ENCODE measurements at regions not wholly inside any gene's neighbourhood (a gene's known extent, or its start where the extent isn't known, plus 50 kb on each side); places are given as distances from the start of the nearest gene placed in this dataset.

DNA sequence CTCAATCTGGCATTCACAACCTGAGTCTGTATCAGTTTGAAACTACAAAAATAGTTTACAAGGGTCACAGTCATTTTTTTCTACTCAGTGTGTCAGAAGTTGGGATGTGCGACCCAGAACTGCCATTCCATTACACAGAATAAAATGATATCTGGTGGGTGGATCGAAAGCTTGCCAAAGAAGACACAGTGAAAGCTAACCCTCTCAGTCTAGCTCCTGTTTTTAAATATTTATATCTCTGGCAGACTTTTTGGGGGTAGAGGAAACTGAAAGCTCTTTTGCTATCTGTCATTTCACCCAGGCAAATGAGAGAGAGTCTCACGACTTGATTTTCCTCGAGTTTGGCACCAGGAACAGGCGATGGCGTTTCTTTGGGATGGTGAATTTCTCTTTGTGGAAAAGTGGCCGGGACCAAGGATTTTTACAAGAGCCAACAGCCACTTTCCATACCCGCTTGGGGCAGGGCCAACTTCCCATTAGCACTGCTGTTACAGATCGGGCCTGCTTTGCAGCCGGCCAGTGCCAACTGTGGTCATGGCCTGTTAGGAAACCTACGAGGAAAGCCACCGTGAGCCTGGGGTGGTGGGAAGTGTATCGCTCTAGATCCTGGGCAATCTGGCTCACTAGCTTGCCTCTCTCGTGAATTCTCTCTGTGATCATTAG, 185.5 kb upstream of the NFIA start:
- Mint-ChIP-seq H3K27ac (no peak overlapping the region), H3K36me3 (no peaks in the 10 kb centered on the region), H3K9me3 (no peaks in the 10 kb centered on the region), H3K4me3 (no peak overlapping the region), H3K4me1 (peaks cover 2% of the 10 kb centered on the region), H3K27me3 (peaks cover 3% of the 10 kb centered on the region)
- DNase-seq = no peak

DNA sequence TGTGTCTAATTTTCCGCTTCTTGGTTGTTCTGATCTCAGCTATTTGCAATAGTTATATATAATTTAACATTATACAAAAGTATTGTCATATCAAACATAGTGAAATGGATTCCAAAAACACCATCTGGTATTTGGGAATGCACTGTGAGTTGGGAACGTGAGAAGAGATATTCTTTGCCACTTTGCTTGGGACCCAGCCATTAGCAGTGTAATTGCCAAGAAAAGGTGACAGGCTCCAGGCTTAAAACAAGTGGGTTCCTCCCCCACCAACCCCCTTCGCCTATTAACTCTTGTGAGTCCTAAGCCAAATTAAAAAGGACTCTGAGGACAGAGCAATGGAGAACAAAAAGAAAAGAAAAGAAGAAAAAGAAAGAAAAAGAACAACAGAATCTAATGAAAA, 186.7 kb upstream of the NFIA start:
- peaks cover 2% of the 10 kb centered on the region for H3K4me1 Mint-ChIP-seq
- no peaks in the 10 kb centered on the region for H3K9me3 Mint-ChIP-seq
- H3K27ac Mint-ChIP-seq = no peak overlapping the region
- H3K27me3 Mint-ChIP-seq = peaks cover 3% of the 10 kb centered on the region
- H3K36me3 Mint-ChIP-seq = no peaks in the 10 kb centered on the region
- H3K4me3 Mint-ChIP-seq = no peak overlapping the region
- no peak for DNase-seq

GRCh38 chr1:60895252-60895651, 187.1 kb upstream of the NFIA start:
- DNase-seq = no peak
- no peaks in the 10 kb centered on the region for H3K36me3 Mint-ChIP-seq
- H3K9me3 Mint-ChIP-seq = no peaks in the 10 kb centered on the region
- H3K4me3 Mint-ChIP-seq = no peak overlapping the region
- H3K27ac Mint-ChIP-seq = no peak overlapping the region
- H3K4me1 Mint-ChIP-seq = peaks cover 2% of the 10 kb centered on the region
- peaks cover 3% of the 10 kb centered on the region for H3K27me3 Mint-ChIP-seq

DNA sequence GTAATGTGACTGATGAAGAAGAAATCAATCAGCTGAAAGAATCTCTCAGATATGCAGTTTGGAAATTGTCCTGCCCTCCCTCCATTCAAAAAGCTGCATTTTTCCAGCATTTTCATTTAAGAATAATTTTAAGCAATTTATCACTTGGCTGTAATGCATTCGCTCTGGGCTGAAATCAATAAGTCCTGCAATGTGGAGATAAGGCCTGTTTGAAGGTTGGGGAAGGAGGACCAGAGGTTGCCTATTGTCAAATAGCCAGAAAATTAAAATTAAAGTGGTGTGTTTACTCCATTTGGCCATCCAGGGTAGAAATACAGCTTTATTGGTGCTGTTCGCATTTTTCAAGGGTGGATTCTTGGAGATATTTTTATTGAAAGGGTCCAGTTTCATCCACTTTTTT, 187.6 kb upstream of the NFIA start:
- no peaks in the 10 kb centered on the region for H3K9me3 Mint-ChIP-seq
- DNase-seq = no peak
- no peaks in the 10 kb centered on the region for H3K36me3 Mint-ChIP-seq
- no peak overlapping the region for H3K4me3 Mint-ChIP-seq
- peaks cover 2% of the 10 kb centered on the region for H3K4me1 Mint-ChIP-seq
- H3K27ac Mint-ChIP-seq = no peak overlapping the region
- H3K27me3 Mint-ChIP-seq = peaks cover 3% of the 10 kb centered on the region

DNA sequence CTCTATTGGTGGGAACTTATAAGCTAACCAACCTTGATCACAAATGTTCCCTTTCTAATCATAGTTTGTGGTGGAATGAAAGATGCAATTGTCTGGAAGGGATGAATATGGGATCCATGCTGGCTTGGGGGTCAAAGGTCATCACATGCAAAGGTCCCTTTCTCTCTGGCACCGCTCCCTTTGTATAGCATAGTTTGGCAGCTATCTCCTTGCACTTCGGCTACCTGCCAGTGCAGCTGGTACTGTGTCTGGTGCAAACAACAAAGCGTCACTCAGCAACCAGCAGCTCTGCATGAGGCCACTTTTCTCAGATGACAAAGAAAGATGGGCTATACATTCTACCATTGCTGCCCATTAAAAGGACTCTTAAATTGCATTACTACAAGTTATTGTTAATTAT, 188.2 kb upstream of the NFIA start:
- Mint-ChIP-seq H3K4me1 (peaks cover 2% of the 10 kb centered on the region), H3K36me3 (no peaks in the 10 kb centered on the region), H3K27ac (no peak overlapping the region), H3K27me3 (peaks cover 3% of the 10 kb centered on the region), H3K4me3 (no peak overlapping the region), H3K9me3 (no peaks in the 10 kb centered on the region)
- no peak for DNase-seq

- Mint-ChIP-seq H3K27me3 (peaks cover 3% of the 10 kb centered on the region), H3K9me3 (no peaks in the 10 kb centered on the region), H3K27ac (no peak overlapping the region), H3K4me3 (no peak overlapping the region), H3K36me3 (no peaks in the 10 kb centered on the region), H3K4me1 (peaks cover 2% of the 10 kb centered on the region)
- DNase-seq = no peak
Observed at GRCh38 chr1:60893136-60893930, 189.0 kb upstream of the NFIA start.

DNA sequence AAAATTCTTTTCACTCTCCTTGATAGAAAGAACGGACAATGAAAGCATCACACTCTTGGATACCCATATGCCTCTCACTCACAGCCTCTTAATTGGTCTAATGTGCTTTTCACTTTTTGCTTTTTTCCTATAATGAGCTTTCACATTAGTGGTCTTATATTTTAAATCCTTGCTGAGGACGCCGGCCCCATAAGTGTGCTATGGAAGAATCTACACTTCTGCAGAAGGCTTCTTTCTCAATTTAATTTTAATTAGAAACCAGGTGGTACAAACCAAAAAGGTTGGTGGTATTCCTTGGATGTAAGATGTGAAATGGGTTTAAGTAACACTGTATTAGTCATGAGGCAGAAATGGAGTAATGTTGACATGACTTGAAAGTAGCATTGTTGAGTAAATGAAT, 190.6 kb upstream of the NFIA start:
- Mint-ChIP-seq H3K9me3 (no peaks in the 10 kb centered on the region), H3K27me3 (peaks cover 2% of the 10 kb centered on the region), H3K27ac (no peak overlapping the region), H3K4me3 (no peak overlapping the region), H3K36me3 (no peaks in the 10 kb centered on the region), H3K4me1 (no peaks in the 10 kb centered on the region)
- no peak for DNase-seq

DNA sequence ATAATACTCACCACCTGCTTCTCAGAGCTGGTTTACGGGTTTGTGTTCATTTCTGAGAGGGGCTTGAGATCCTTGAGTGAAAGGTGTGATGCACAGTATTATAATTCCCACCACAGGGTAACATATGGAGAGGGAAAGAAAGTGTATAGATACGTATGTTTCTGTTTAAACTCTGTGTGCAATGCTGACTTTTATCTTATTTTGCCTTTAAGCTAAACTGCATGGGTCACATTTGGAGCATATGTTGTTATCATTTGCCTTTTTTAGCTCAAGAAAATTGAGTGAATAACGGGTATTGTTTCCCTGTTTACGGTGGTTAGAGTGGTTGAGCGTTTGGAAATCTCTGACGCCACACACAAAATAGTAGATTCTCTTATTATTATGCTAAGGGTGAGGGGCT, 191.1 kb upstream of the NFIA start:
- no peak overlapping the region for H3K27ac Mint-ChIP-seq
- no peaks in the 10 kb centered on the region for H3K4me1 Mint-ChIP-seq
- H3K9me3 Mint-ChIP-seq = no peaks in the 10 kb centered on the region
- DNase-seq = no peak
- peaks cover 4% of the 10 kb centered on the region for H3K27me3 Mint-ChIP-seq
- no peaks in the 10 kb centered on the region for H3K36me3 Mint-ChIP-seq
- H3K4me3 Mint-ChIP-seq = no peak overlapping the region

DNA sequence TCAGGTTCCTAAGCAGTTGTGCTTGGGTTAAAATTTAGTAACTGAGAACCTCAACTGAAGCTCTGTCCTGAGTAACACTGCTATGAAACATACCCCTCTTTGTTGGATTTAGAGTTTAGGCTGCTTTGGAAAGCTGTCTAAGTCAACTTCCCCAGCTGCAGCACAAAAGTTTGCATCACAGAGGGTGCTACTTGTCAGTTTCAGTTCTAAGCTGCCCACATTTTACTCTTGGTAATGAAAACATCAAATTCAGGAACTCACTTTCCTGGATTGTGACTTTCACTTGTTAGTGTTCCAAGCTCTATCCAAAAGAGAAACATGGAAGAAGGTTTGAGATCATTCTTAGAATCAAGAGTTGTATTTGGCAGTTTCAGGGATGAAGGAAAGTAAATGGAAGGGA, 191.7 kb upstream of the NFIA start:
- no peaks in the 10 kb centered on the region for H3K4me1 Mint-ChIP-seq
- H3K27ac Mint-ChIP-seq = no peak overlapping the region
- no peak for DNase-seq
- H3K27me3 Mint-ChIP-seq = peaks cover 6% of the 10 kb centered on the region
- no peaks in the 10 kb centered on the region for H3K36me3 Mint-ChIP-seq
- H3K4me3 Mint-ChIP-seq = no peak overlapping the region
- H3K9me3 Mint-ChIP-seq = no peaks in the 10 kb centered on the region

GRCh38 chr1:60889709-60890108, 192.7 kb upstream of the NFIA start:
- no peak for DNase-seq
- Mint-ChIP-seq H3K4me3 (no peak overlapping the region), H3K27me3 (peaks cover 10% of the 10 kb centered on the region), H3K4me1 (no peaks in the 10 kb centered on the region), H3K36me3 (no peaks in the 10 kb centered on the region), H3K27ac (no peak overlapping the region), H3K9me3 (no peaks in the 10 kb centered on the region)

DNA sequence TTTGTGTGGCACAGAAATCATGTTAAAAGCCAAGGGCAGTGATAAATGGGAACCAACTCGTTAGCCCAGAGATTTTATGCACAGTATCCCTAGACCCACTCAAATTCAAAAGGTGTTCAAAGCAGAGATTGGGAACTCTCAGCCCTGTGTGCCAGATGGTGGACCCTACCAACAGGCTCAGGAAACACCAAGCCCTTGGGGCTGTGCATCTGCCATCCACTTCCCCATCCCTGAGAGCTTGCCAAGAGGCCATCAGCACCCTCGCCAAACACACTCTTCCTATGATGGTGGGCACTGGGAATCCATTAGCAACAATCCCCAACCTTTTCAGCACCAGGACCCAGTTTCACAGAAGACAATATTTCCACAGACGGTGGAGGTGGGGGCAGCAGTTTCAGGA, 194.2 kb upstream of the NFIA start:
- Mint-ChIP-seq H3K4me1 (no peaks in the 10 kb centered on the region), H3K9me3 (no peaks in the 10 kb centered on the region), H3K4me3 (no peak overlapping the region), H3K27ac (no peak overlapping the region), H3K27me3 (peaks cover 10% of the 10 kb centered on the region), H3K36me3 (no peaks in the 10 kb centered on the region)
- DNase-seq = no peak

- peaks cover 10% of the 10 kb centered on the region for H3K27me3 Mint-ChIP-seq
- no peak overlapping the region for H3K27ac Mint-ChIP-seq
- no peaks in the 10 kb centered on the region for H3K4me1 Mint-ChIP-seq
- no peak for DNase-seq
- no peaks in the 10 kb centered on the region for H3K36me3 Mint-ChIP-seq
- H3K4me3 Mint-ChIP-seq = no peak overlapping the region
- H3K9me3 Mint-ChIP-seq = no peaks in the 10 kb centered on the region
Observed at GRCh38 chr1:60886793-60887331, 195.5 kb upstream of the NFIA start.

- H3K9me3 Mint-ChIP-seq = no peaks in the 10 kb centered on the region
- H3K36me3 Mint-ChIP-seq = no peaks in the 10 kb centered on the region
- no peak overlapping the region for H3K27ac Mint-ChIP-seq
- peaks cover 10% of the 10 kb centered on the region for H3K27me3 Mint-ChIP-seq
- no peak overlapping the region for H3K4me3 Mint-ChIP-seq
- H3K4me1 Mint-ChIP-seq = no peaks in the 10 kb centered on the region
- DNase-seq = no peak
Observed at GRCh38 chr1:60886090-60886489, 196.3 kb upstream of the NFIA start.

- no peaks in the 10 kb centered on the region for H3K4me1 Mint-ChIP-seq
Observed at GRCh38 chr1:60880202-60880601, 202.2 kb upstream of the NFIA start.

DNA sequence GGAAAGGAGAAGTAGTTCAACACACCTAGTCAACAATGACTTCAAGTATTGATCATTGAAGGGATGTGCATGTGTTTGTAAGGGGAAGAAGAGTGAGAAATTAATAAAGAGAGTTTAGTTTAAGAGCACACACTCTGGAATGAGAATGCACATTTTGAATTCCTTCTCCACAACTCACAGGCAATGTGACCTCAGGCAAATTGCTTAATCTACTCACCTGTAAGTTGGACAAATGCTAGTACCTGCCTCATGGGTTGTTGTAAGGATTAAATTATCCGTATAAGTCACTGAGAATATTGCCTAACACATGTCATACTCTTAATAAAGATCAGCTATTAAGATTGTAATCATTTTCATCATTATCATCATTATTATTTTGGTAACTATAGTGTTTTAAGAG, 204.0 kb upstream of the NFIA start:
- Mint-ChIP-seq H3K36me3 (no peaks in the 10 kb centered on the region), H3K9me3 (no peaks in the 10 kb centered on the region), H3K4me1 (peaks cover 3% of the 10 kb centered on the region), H3K4me3 (no peak overlapping the region), H3K27me3 (peaks cover 7% of the 10 kb centered on the region), H3K27ac (no peak overlapping the region)
- no peak for DNase-seq

More at GRCh38 chr1:60880202-60880601, 202.2 kb upstream of the NFIA start:
- DNase-seq = no peak
- Mint-ChIP-seq H3K4me3 (no peak overlapping the region), H3K27ac (no peak overlapping the region), H3K36me3 (no peaks in the 10 kb centered on the region), H3K9me3 (no peaks in the 10 kb centered on the region), H3K27me3 (peaks cover 7% of the 10 kb centered on the region)

- H3K9me3 Mint-ChIP-seq = no peaks in the 10 kb centered on the region
- H3K27ac Mint-ChIP-seq = no peak overlapping the region
- H3K4me3 Mint-ChIP-seq = no peak overlapping the region
- DNase-seq = no peak
- peaks cover 3% of the 10 kb centered on the region for H3K4me1 Mint-ChIP-seq
- no peaks in the 10 kb centered on the region for H3K36me3 Mint-ChIP-seq
- H3K27me3 Mint-ChIP-seq = peaks cover 7% of the 10 kb centered on the region
Observed at GRCh38 chr1:60877376-60877775, 205.0 kb upstream of the NFIA start.
